ENCODE measurements at regions not wholly inside any gene's neighbourhood (a gene's known extent, or its start where the extent isn't known, plus 50 kb on each side); places are given as distances from the start of the nearest gene placed in this dataset.

GRCh38 chr15:53108319-53108718, 318.2 kb upstream of the ONECUT1 start:
- TF ChIP-seq CTCF (IDR thresholded peaks at IDR 0.05) (no peak), POLR2A (IDR thresholded peaks at IDR 0.05) (no peak), POLR2AphosphoS5 (IDR thresholded peaks at IDR 0.05) (no peak)
